GM12865 (cell line): ENCODE measurements at regions not wholly inside any gene's neighbourhood (a gene's known extent, or its start where the extent isn't known, plus 50 kb on each side); places are given as distances from the start of the nearest gene placed in this dataset.

ENCODE experiments used
- DNase-seq: peaks from one replicate; pipeline ENCODE4 v3.0.0; 2010; ENCODE audit warnings: low read depth
- H3K4me3 ChIP-seq: 2 replicates; pipeline ENCODE4 v1.5.1; 2011; ENCODE audit warnings: mild to moderate bottlenecking, low read depth, low read length, control low read depth
- CTCF ChIP-seq: IDR thresholded peaks from 2 replicates; pipeline ENCODE4 v1.5.1; 2011; ENCODE audit warnings: low read length, control low read depth, low read depth, inconsistent platforms; ENCODE audit not compliant: insufficient read depth; ENCODE audit errors: missing control alignments

GRCh38 chr3:40736943-40737342 is 212.2 kb downstream of the ZNF621 start:
- TF ChIP-seq CTCF = no peak
- H3K4me3 ChIP-seq = no peak overlapping the region
- no peak for DNase-seq

GRCh38 chr3:40737343-40737742 is 212.6 kb downstream of the ZNF621 start:
- no peak overlapping the region for H3K4me3 ChIP-seq
- no peak for DNase-seq
- TF ChIP-seq CTCF = no peak

- no peak for TF ChIP-seq CTCF
- H3K4me3 ChIP-seq = no peak overlapping the region
- DNase-seq = no peak
These were observed 215.2 kb downstream of the ZNF621 start for GRCh38 chr3:40739971-40740370.

GRCh38 chr3:40741729-40742128 is 217.0 kb downstream of the ZNF621 start:
- no peak for TF ChIP-seq CTCF
- peak; percentile 44 for DNase-seq
- H3K4me3 ChIP-seq = no peak overlapping the region

- no peak for TF ChIP-seq CTCF
- peak; percentile 15 for DNase-seq
- no peak overlapping the region for H3K4me3 ChIP-seq
These were observed 220.8 kb downstream of the ZNF621 start for GRCh38 chr3:40745381-40746106.

GRCh38 chr3:40751666-40752065 is 226.9 kb downstream of the ZNF621 start:
- H3K4me3 ChIP-seq = no peak overlapping the region
- no peak for DNase-seq
- TF ChIP-seq CTCF = no peak

GRCh38 chr3:40752492-40752891 is 227.7 kb downstream of the ZNF621 start:
- no peak for TF ChIP-seq CTCF
- no peak for DNase-seq
- no peak overlapping the region for H3K4me3 ChIP-seq
